Parathyroid adenoma (tissue), 2 donors: ENCODE measurements at regions not wholly inside any gene's neighbourhood (a gene's known extent, or its start where the extent isn't known, plus 50 kb on each side); places are given as distances from the start of the nearest gene placed in this dataset.

Experiments
- H2AFZ ChIP-seq: fragments of 300-600 bp; sonication (generic); one replicate; pipeline ENCODE4 v1.7.0; 2017; ENCODE audit warnings: antibody characterized with exemption, mild to moderate bottlenecking
- H3K27ac ChIP-seq: fragments of 300-600 bp; sonication (generic); one replicate; pipeline ENCODE4 v1.7.0; 2017
- H3K27me3 ChIP-seq: fragments of 300-600 bp; sonication (generic); one replicate; pipeline ENCODE4 v1.7.0; 2017; ENCODE audit warnings: low read length; ENCODE audit not compliant: control insufficient read depth, insufficient read depth
- H3K36me3 ChIP-seq: fragments of 300-600 bp; sonication (generic); one replicate; pipeline ENCODE4 v1.7.0; 2017; ENCODE audit warnings: low read length; ENCODE audit not compliant: control insufficient read depth, insufficient read depth
- H3K4me1 ChIP-seq: fragments of 300-600 bp; sonication (generic); one replicate; pipeline ENCODE4 v1.7.0; 2017; ENCODE audit warnings: control low read depth
- H3K4me2 ChIP-seq: fragments of 300-600 bp; sonication (generic); one replicate; pipeline ENCODE4 v1.7.0; 2017; ENCODE audit warnings: low read length
- H3K4me3 ChIP-seq: fragments of 300-600 bp; sonication (generic); one replicate; pipeline ENCODE4 v1.7.0; 2017; ENCODE audit warnings: low read depth, low read length
- H3K79me2 ChIP-seq: fragments of 300-600 bp; sonication (generic); one replicate; pipeline ENCODE4 v1.7.0; 2017; ENCODE audit warnings: control low read depth
- H3K9ac ChIP-seq: fragments of 300-600 bp; sonication (generic); one replicate; pipeline ENCODE4 v1.7.0; 2017; ENCODE audit warnings: mild to moderate bottlenecking
- H3K9me3 ChIP-seq: fragments of 300-600 bp; sonication (generic); one replicate; pipeline ENCODE4 v1.7.0; 2017; ENCODE audit warnings: low read length; ENCODE audit not compliant: control insufficient read depth
- CTCF ChIP-seq: fragments of 300-600 bp; sonication (generic); IDR thresholded peaks from one replicate; pipeline ENCODE4 v1.7.0; 2017; ENCODE audit warnings: antibody characterized with exemption, mild to moderate bottlenecking
- donor health status: primary hyperparathyroidism.

GRCh38 chr18:10047237-10047636 is 133.4 kb downstream of the VAPA start:
- H2AFZ ChIP-seq = no peak overlapping the region
- H3K4me1 ChIP-seq = no peaks in the 10 kb centered on the region
- no peaks in the 10 kb centered on the region for H3K9me3 ChIP-seq

GRCh38 chr18:10049747-10050146 is 135.9 kb downstream of the VAPA start:
- Histone ChIP-seq H3K36me3 (no peaks in the 10 kb centered on the region), H3K4me2 (no peak overlapping the region), H3K9ac (no peak overlapping the region), H3K27ac (no peak overlapping the region), H3K9me3 (no peaks in the 10 kb centered on the region), H3K4me3 (no peak overlapping the region), H3K4me1 (no peaks in the 10 kb centered on the region), H2AFZ (no peak overlapping the region), H3K79me2 (no peaks in the 10 kb centered on the region), H3K27me3 (no peaks in the 10 kb centered on the region)
- no peak for TF ChIP-seq CTCF

More at GRCh38 chr18:10047237-10047636, 133.4 kb downstream of the VAPA start:
- no peak for TF ChIP-seq CTCF
- Histone ChIP-seq H3K4me3 (no peak overlapping the region), H3K27me3 (no peaks in the 10 kb centered on the region), H3K36me3 (no peaks in the 10 kb centered on the region), H3K79me2 (no peaks in the 10 kb centered on the region), H3K27ac (no peak overlapping the region), H3K9ac (no peak overlapping the region), H3K4me2 (no peak overlapping the region)

GRCh38 chr18:10050956-10051355 is 137.1 kb downstream of the VAPA start:
- no peaks in the 10 kb centered on the region for H3K27me3 ChIP-seq
- no peak overlapping the region for H3K9ac ChIP-seq
- H3K4me2 ChIP-seq = no peak overlapping the region
- H3K36me3 ChIP-seq = no peaks in the 10 kb centered on the region
- no peak overlapping the region for H3K27ac ChIP-seq
- H2AFZ ChIP-seq = no peak overlapping the region
- H3K9me3 ChIP-seq = no peaks in the 10 kb centered on the region
- H3K79me2 ChIP-seq = no peaks in the 10 kb centered on the region
- no peak for TF ChIP-seq CTCF
- no peak overlapping the region for H3K4me3 ChIP-seq
- no peaks in the 10 kb centered on the region for H3K4me1 ChIP-seq

GRCh38 chr18:10051877-10052631 is 138.2 kb downstream of the VAPA start:
- H3K27ac ChIP-seq = no peak overlapping the region
- no peaks in the 10 kb centered on the region for H3K36me3 ChIP-seq
- H3K27me3 ChIP-seq = no peaks in the 10 kb centered on the region

More at GRCh38 chr18:10051877-10052631, 138.2 kb downstream of the VAPA start:
- Histone ChIP-seq H3K4me2 (no peak overlapping the region), H2AFZ (no peak overlapping the region), H3K9me3 (no peaks in the 10 kb centered on the region), H3K4me1 (no peaks in the 10 kb centered on the region), H3K9ac (no peak overlapping the region), H3K79me2 (no peaks in the 10 kb centered on the region), H3K4me3 (no peak overlapping the region)
- no peak for TF ChIP-seq CTCF
